Right atrium auricular region (tissue), 2 donors: ENCODE measurements at regions not wholly inside any gene's neighbourhood (a gene's known extent, or its start where the extent isn't known, plus 50 kb on each side); places are given as distances from the start of the nearest gene placed in this dataset.

Experiments used
- DNase-seq: peaks from one replicate; pipeline ENCODE4 v3.0.0-alpha.2; 2019; ENCODE audit warnings: low spot score
- H3K27ac ChIP-seq, 2 donors: fragments of 200-600 bp; sonication (generic); 1 replicate in 1 of 2; 2 replicates in 1 of 2; pipeline ENCODE4 v1.5.1; 2016 to 2019
- H3K27me3 ChIP-seq, 2 donors: fragments of 200-600 bp; sonication (generic); one replicate each; pipeline versions ENCODE4 v1.5.1 to v1.6.0; 2017 to 2019
- H3K36me3 ChIP-seq: fragments of 200-600 bp; sonication (generic); one replicate; pipeline ENCODE4 v1.5.1; 2016
- H3K4me1 ChIP-seq, 2 donors: fragments of 200-600 bp; sonication (generic); one replicate each; pipeline versions ENCODE4 v1.5.1 to v1.6.0; 2017 to 2019
- H3K4me3 ChIP-seq, 2 donors: fragments of 200-600 bp; sonication (generic); 1 replicate in 1 of 2; 2 replicates in 1 of 2; pipeline ENCODE4 v1.5.1; 2017 to 2019; ENCODE audit warnings: mild to moderate bottlenecking in 1 of 2, moderate library complexity in 1 of 2
- H3K9me3 ChIP-seq, 2 donors: fragments of 200-600 bp; sonication (generic); one replicate each; pipeline ENCODE4 v1.5.1; 2019
- TF ChIP-seq, protein P1 (sequence below), 2 donors: fragments of 200-600 bp; sonication (generic); IDR thresholded peaks; one replicate each; pipeline ENCODE4 v1.5.1; 2019; ENCODE audit warnings: antibody characterized with exemption in 2 of 2

GRCh38 chr4:36493251-36493650 lies 211.8 kb downstream of the DTHD1 start:
- Histone ChIP-seq H3K9me3 (no peaks in the 10 kb centered on the region), H3K4me1 (no peaks in the 10 kb centered on the region), H3K36me3 (no peaks in the 10 kb centered on the region), H3K27me3 (no peaks in the 10 kb centered on the region), H3K27ac (no peak overlapping the region), H3K4me3 (no peak overlapping the region)
- TF ChIP-seq, protein P1, sequence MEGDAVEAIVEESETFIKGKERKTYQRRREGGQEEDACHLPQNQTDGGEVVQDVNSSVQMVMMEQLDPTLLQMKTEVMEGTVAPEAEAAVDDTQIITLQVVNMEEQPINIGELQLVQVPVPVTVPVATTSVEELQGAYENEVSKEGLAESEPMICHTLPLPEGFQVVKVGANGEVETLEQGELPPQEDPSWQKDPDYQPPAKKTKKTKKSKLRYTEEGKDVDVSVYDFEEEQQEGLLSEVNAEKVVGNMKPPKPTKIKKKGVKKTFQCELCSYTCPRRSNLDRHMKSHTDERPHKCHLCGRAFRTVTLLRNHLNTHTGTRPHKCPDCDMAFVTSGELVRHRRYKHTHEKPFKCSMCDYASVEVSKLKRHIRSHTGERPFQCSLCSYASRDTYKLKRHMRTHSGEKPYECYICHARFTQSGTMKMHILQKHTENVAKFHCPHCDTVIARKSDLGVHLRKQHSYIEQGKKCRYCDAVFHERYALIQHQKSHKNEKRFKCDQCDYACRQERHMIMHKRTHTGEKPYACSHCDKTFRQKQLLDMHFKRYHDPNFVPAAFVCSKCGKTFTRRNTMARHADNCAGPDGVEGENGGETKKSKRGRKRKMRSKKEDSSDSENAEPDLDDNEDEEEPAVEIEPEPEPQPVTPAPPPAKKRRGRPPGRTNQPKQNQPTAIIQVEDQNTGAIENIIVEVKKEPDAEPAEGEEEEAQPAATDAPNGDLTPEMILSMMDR (IDR thresholded peaks at IDR 0.05), result no peak
- DNase-seq, result no peak

- no peaks in the 10 kb centered on the region for H3K27me3 ChIP-seq
- no peak overlapping the region for H3K27ac ChIP-seq
- no peaks in the 10 kb centered on the region for H3K36me3 ChIP-seq
- DNase-seq, result no peak
- no peaks in the 10 kb centered on the region for H3K4me1 ChIP-seq
- TF ChIP-seq, protein P1 (IDR thresholded peaks at IDR 0.05), result no peak
- no peak overlapping the region for H3K4me3 ChIP-seq
- H3K9me3 ChIP-seq, result no peaks in the 10 kb centered on the region
Observed at GRCh38 chr4:36494016-36494415, 212.6 kb downstream of the DTHD1 start.

GRCh38 chr4:36494747-36495146 lies 213.3 kb downstream of the DTHD1 start:
- H3K27me3 ChIP-seq, result no peaks in the 10 kb centered on the region
- TF ChIP-seq, protein P1 (IDR thresholded peaks at IDR 0.05), result no peak
- no peaks in the 10 kb centered on the region for H3K9me3 ChIP-seq
- no peaks in the 10 kb centered on the region for H3K4me1 ChIP-seq
- H3K27ac ChIP-seq, result no peak overlapping the region
- no peaks in the 10 kb centered on the region for H3K36me3 ChIP-seq
- H3K4me3 ChIP-seq, result no peak overlapping the region
- no peak for DNase-seq

DNA sequence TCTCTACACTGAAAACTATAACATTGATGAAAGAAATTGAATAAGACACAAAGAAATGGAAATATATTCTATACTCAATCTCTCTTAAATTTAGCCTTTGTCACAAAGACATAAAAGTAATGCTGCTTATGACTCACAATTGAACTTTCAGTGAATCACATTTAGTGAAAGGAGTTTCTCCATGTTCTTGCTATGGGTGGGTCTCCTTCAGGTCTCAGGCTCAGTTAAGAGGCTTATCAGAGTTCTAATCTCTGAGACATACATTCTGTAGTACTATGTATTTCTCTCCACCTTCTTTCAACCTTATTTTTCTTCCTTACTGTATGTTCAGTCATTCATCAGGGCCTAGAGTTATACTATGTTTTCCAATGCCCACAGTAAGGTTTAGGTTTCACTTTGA lies 220.9 kb downstream of the DTHD1 start:
- Histone ChIP-seq H3K4me1 (no peaks in the 10 kb centered on the region), H3K27me3 (no peaks in the 10 kb centered on the region), H3K36me3 (no peaks in the 10 kb centered on the region), H3K4me3 (no peak overlapping the region), H3K27ac (no peak overlapping the region), H3K9me3 (peaks cover 0 to 5% of the 10 kb centered on the region in 2 donors)
- TF ChIP-seq, protein P1 (IDR thresholded peaks at IDR 0.05), result no peak
- no peak for DNase-seq

- DNase-seq, result no peak
- no peak overlapping the region for H3K4me3 ChIP-seq
- H3K36me3 ChIP-seq, result no peaks in the 10 kb centered on the region
- H3K4me1 ChIP-seq, result no peaks in the 10 kb centered on the region
- no peaks in the 10 kb centered on the region for H3K9me3 ChIP-seq
- H3K27me3 ChIP-seq, result no peaks in the 10 kb centered on the region
- no peak overlapping the region for H3K27ac ChIP-seq
- TF ChIP-seq, protein P1 (IDR thresholded peaks at IDR 0.05), result no peak
Observed at GRCh38 chr4:36508394-36508793, 227.0 kb downstream of the DTHD1 start.

DNA sequence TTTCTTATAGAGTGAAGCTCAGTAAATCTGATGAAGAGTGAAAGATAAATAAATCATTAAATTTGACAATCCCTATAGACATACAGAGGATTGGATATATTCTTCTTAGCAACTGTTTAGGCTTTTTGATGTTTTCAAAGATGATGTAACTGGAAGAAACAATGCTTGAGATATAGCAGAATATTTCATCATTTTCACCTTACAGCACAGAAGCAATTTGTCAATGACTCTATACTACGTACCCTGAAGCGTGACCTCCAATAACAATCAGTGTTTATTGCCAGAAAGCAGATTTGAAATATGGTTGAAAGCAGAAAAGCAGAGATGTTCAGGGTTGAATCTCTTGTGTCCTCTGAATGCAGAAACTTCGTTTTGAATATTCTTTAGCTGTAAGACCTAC lies 228.4 kb downstream of the DTHD1 start:
- H3K36me3 ChIP-seq, result no peaks in the 10 kb centered on the region
- no peak for DNase-seq
- no peak overlapping the region for H3K4me3 ChIP-seq
- H3K27me3 ChIP-seq, result no peaks in the 10 kb centered on the region
- no peak overlapping the region for H3K27ac ChIP-seq
- TF ChIP-seq, protein P1 (IDR thresholded peaks at IDR 0.05), result no peak
- no peaks in the 10 kb centered on the region for H3K4me1 ChIP-seq
- no peaks in the 10 kb centered on the region for H3K9me3 ChIP-seq
